Heart left ventricle (tissue), 16 donors: ENCODE measurements at regions not wholly inside any gene's neighbourhood (a gene's known extent, or its start where the extent isn't known, plus 50 kb on each side); places are given as distances from the start of the nearest gene placed in this dataset.

Experiments
- ATAC-seq, 4 donors: fragments of 200-7000 bp; cut with Tn5 transposase; one replicate each; pipeline ENCODE4 v1.9.1; 2020 to 2022; ENCODE audit warnings: moderate library complexity in 4 of 4, mild to moderate bottlenecking in 3 of 4, moderate number of reproducible peaks in 1 of 4
- DNase-seq, 5 donors: peaks; one replicate each; pipeline ENCODE4 v3.0.0-alpha.2; 2020
- H3K27ac ChIP-seq, 12 donors: fragments of 200-600 bp; sonication (generic) in 4 of 12; one replicate each; pipeline versions ENCODE4 v1.5.0 to v1.8.0; 2016 to 2022; ENCODE audit warnings: mild to moderate bottlenecking in 2 of 12
- H3K27me3 ChIP-seq, 9 donors: fragments of 200-600 bp; sonication (generic) in 2 of 9; one replicate each; pipeline versions ENCODE4 v1.5.1 to v1.8.0; 2016 to 2022; ENCODE audit warnings: mild to moderate bottlenecking in 3 of 9
- H3K36me3 ChIP-seq, 9 donors: fragments of 200-600 bp; sonication (generic) in 2 of 9; one replicate each; pipeline versions ENCODE4 v1.5.0 to v1.8.0; 2018 to 2022; ENCODE audit warnings: mild to moderate bottlenecking in 2 of 9
- H3K4me1 ChIP-seq, 12 donors: fragments of 200-600 bp; sonication (generic) in 4 of 12; one replicate each; pipeline versions ENCODE4 v1.5.0 to v1.8.0; 2016 to 2022; ENCODE audit warnings: mild to moderate bottlenecking in 3 of 12
- H3K4me3 ChIP-seq, 12 donors: fragments of 200-600 bp; sonication (generic) in 4 of 12; one replicate each; pipeline versions ENCODE4 v1.5.0 to v1.8.0; 2017 to 2022; ENCODE audit warnings: mild to moderate bottlenecking in 9 of 12, moderate library complexity in 4 of 12
- H3K9me3 ChIP-seq, 12 donors: fragments of 200-600 bp; sonication (generic) in 4 of 12; one replicate each; pipeline versions ENCODE4 v1.5.0 to v1.8.0; 2016 to 2022; ENCODE audit warnings: mild to moderate bottlenecking in 1 of 12
- CTCF ChIP-seq, 12 donors: fragments of 200-600 bp; sonication (generic) in 4 of 12; IDR thresholded peaks; one replicate each; pipeline versions ENCODE4 v1.5.0 to v1.8.0; 2018 to 2022; ENCODE audit warnings: antibody characterized with exemption in 12 of 12, mild to moderate bottlenecking in 5 of 12
- POLR2A ChIP-seq, 2 donors: fragments of 450-650 bp; IDR thresholded peaks; one replicate each; pipeline ENCODE4 v1.6.1; 2017; ENCODE audit warnings: antibody characterized with exemption in 2 of 2, mild to moderate bottlenecking in 2 of 2, moderate library complexity in 2 of 2
- WGBS, 4 donors: extraction: QIAGEN DNeasy Blood & Tissue Kit in 2 of 4; methylation state at CpG; one replicate each; pipeline versions ENCODE4 v1.1.5 to v1.1.7; 2013 to 2018; 5-methylcytosine and 5-hydroxymethylcytosine counted together
- intact Hi-C, 10 donors: fragments of 100-400 bp; cut with DNase I; formaldehyde crosslinking; loops; one replicate each; pipeline versions ENCODE4 v1.11.1 to v1.14.2; 2022
- donor health status: ischemic (EF 13 %, LVEDD 7.1; RV severe dilation, severe dysfunction).
- donor health status: healthy with polysubstance abuse.
- donor health status: DM: no; HTN: yes; CAD: no.
- donor health status: DM: no; HTN: no; CAD: no.
- donor health status: ischemic (EF 25% LVEDD 6.9; RV normal size, moderate dysfunction).
- donor health status: ischemic (EF 25% LVEDD 5.7; RV mildly dilated, moderate dysfunction).
- donor health status: healthy.
- donor health status: DM: yes; HTN: yes; CAD: no.
- donor health status: ischemic (EF 35%, LVEDD 5.7; RV mildly dilated, moderate dysfunction).
- donor health status: nonischemic (EF 11% LVEDD 7.7; RV severe dilation, severe dysfunction).
- donor health status: DM: yes; HTN: yes; CAD: no.
- donor health status: PGD.
- donor health status: ischemic (EF 29% LVEDD 5.4; RV normal size, mild dysfunction).
- donor health status: nonischemic (EF 23%, LVEDD 6.1; RV moderate dilation, normal function).

- no peak for DNase-seq
- no peak for ATAC-seq
- no peak overlapping the region for H3K4me3 ChIP-seq
- H3K27ac ChIP-seq = no peak overlapping the region
- TF ChIP-seq CTCF (IDR thresholded peaks at IDR 0.05) (no peak), POLR2A (IDR thresholded peaks at IDR 0.05) (no peak)
- H3K36me3 ChIP-seq = no peaks in the 10 kb centered on the region
- no peaks in the 10 kb centered on the region for H3K9me3 ChIP-seq
- intact Hi-C loops = no loop called here
- WGBS, 4 donors = 53 to 59% (median 58%) methylated on average over 1 of the region's 1 CpG
- H3K4me1 ChIP-seq = no peaks in the 10 kb centered on the region
- H3K27me3 ChIP-seq = no peaks in the 10 kb centered on the region
Measured at GRCh38 chrX:116872931-116873330, 410.2 kb upstream of the CT83 start.

GRCh38 chrX:116863029-116863428 is 400.3 kb upstream of the CT83 start:
- no peaks in the 10 kb centered on the region for H3K9me3 ChIP-seq
- no peak overlapping the region for H3K27ac ChIP-seq
- no peaks in the 10 kb centered on the region for H3K36me3 ChIP-seq
- H3K4me3 ChIP-seq = no peak overlapping the region
- intact Hi-C loops = no loop called here
- H3K27me3 ChIP-seq = no peaks in the 10 kb centered on the region
- WGBS, 4 donors = 58 to 78% (median 61%) methylated on average over 4 of the region's 4 CpGs
- TF ChIP-seq POLR2A (IDR thresholded peaks at IDR 0.05) (no peak), CTCF (IDR thresholded peaks at IDR 0.05) (no peak)
- no peak for DNase-seq
- H3K4me1 ChIP-seq = no peaks in the 10 kb centered on the region
- ATAC-seq = no peak

GRCh38 chrX:116862340-116862739 is 399.6 kb upstream of the CT83 start:
- H3K27me3 ChIP-seq = no peaks in the 10 kb centered on the region
- ATAC-seq (no peak), DNase-seq (no peak)
- H3K4me3 ChIP-seq = no peak overlapping the region
- WGBS, 4 donors = 13 to 58% (median 32%) methylated on average over 1 of the region's 1 CpG
- no peaks in the 10 kb centered on the region for H3K36me3 ChIP-seq
- H3K27ac ChIP-seq = no peak overlapping the region
- no peaks in the 10 kb centered on the region for H3K4me1 ChIP-seq
- intact Hi-C loops = no loop called here
- TF ChIP-seq CTCF (IDR thresholded peaks at IDR 0.05) = no peak
- TF ChIP-seq POLR2A (IDR thresholded peaks at IDR 0.05) = no peak
- no peaks in the 10 kb centered on the region for H3K9me3 ChIP-seq

GRCh38 chrX:116841290-116841689 is 378.5 kb upstream of the CT83 start:
- H3K36me3 ChIP-seq = no peaks in the 10 kb centered on the region
- no peak overlapping the region for H3K4me3 ChIP-seq
- H3K27me3 ChIP-seq = no peaks in the 10 kb centered on the region
- peaks cover 0 to 3% (median 0%) of the 10 kb centered on the region in 12 donors for H3K9me3 ChIP-seq
- DNase-seq (no peak), ATAC-seq (no peak)
- no peak overlapping the region for H3K27ac ChIP-seq
- WGBS, 4 donors = 61 to 80% (median 69%) methylated on average over 3 of the region's 3 CpGs
- intact Hi-C loops = no loop called here
- TF ChIP-seq POLR2A (IDR thresholded peaks at IDR 0.05) (no peak), CTCF (IDR thresholded peaks at IDR 0.05) (no peak)
- no peaks in the 10 kb centered on the region for H3K4me1 ChIP-seq
